Small intestine (tissue), 7 donors: ENCODE measurements at regions not wholly inside any gene's neighbourhood (a gene's known extent, or its start where the extent isn't known, plus 50 kb on each side); places are given as distances from the start of the nearest gene placed in this dataset.

Source experiments
- DNase-seq, 2 donors: peaks; one replicate each; pipeline versions ENCODE4 v3.0.0 to v3.0.0-alpha.2; 2013
- FAIRE-seq: peaks from 2 replicates; lab custom pipeline; 2012; peaks lifted over from hg19 to GRCh38; lab: Jason Lieb, UNC
- H3K27ac ChIP-seq, 3 donors: one replicate each; pipeline ENCODE4 v1.5.1; 2013; ENCODE audit warnings: low read length in 2 of 3, mild to moderate bottlenecking in 2 of 3, control low read depth in 1 of 3, inconsistent platforms in 1 of 3, low read depth in 1 of 3, moderate library complexity in 1 of 3
- H3K27me3 ChIP-seq, 3 donors: one replicate each; pipeline ENCODE4 v1.6.1; 2013; ENCODE audit warnings: low read length in 3 of 3, inconsistent platforms in 1 of 3; ENCODE audit not compliant: control insufficient read depth in 3 of 3, insufficient read depth in 3 of 3
- H3K36me3 ChIP-seq, 3 donors: one replicate each; pipeline ENCODE4 v1.6.1; 2013; ENCODE audit warnings: low read length in 3 of 3, inconsistent platforms in 1 of 3, low read depth in 1 of 3, mild to moderate bottlenecking in 1 of 3, moderate library complexity in 1 of 3; ENCODE audit not compliant: control insufficient read depth in 3 of 3, insufficient read depth in 2 of 3
- H3K4me1 ChIP-seq, 3 donors: one replicate each; pipeline ENCODE4 v1.6.1; 2013; ENCODE audit warnings: low read length in 2 of 3, inconsistent platforms in 1 of 3, low read depth in 1 of 3, mild to moderate bottlenecking in 1 of 3, moderate library complexity in 1 of 3; ENCODE audit not compliant: control insufficient read depth in 3 of 3, insufficient read depth in 2 of 3
- H3K4me3 ChIP-seq, 3 donors: one replicate each; pipeline ENCODE4 v1.5.1; 2013; ENCODE audit warnings: low read length in 3 of 3, control low read depth in 1 of 3, inconsistent platforms in 1 of 3, low read depth in 1 of 3, mild to moderate bottlenecking in 1 of 3, moderate library complexity in 1 of 3
- H3K9me3 ChIP-seq, 2 donors: one replicate each; pipeline ENCODE4 v1.6.1; 2013; ENCODE audit warnings: low read depth in 1 of 2, low read length in 1 of 2; ENCODE audit not compliant: control insufficient read depth in 2 of 2, insufficient read depth in 1 of 2
- WGBS, 3 donors: extraction: QIAGEN DNeasy Blood & Tissue Kit; methylation state at CpG; one replicate each; pipeline ENCODE4 v1.1.7; 2013; 5-methylcytosine and 5-hydroxymethylcytosine counted together
- donor health status: healthy with polysubstance abuse.
- donor health status: control.
- donor health status: control.
- donor health status: Bipolar disorder and iron deficiency.
- donor health status: healthy.

DNA sequence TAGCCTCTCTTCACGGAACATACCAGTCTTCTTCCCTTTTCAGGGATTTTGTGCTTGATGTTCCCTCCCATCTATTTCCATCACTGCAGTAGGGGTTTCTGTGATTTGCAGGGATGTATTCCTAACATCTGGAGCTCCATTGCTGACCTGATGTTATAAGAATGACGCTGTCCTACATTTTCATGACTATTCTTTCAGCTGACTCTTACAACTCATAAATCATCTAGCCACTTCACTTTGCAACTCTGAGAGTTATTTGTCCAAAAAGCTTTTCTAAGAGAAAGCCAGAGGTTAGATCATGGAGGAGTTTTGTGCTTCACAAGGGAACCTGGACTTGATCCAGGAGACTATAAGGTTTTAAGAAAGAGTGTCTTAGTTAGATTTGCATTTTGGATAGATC is 116.6 kb upstream of the FAR2 start:
- Histone ChIP-seq H3K36me3 (no peaks in the 10 kb centered on the region), H3K9me3 (no peaks in the 10 kb centered on the region), H3K4me1 (no peaks in the 10 kb centered on the region), H3K27ac (no peak overlapping the region), H3K27me3 (no peaks in the 10 kb centered on the region), H3K4me3 (no peak overlapping the region)
- WGBS, 3 donors = 81 to 93% (median 84%) methylated on average over 2 of the region's 2 CpGs
- DNase-seq (no peak), FAIRE-seq (no peak)

GRCh38 chr12:29033519-29033918 is 115.6 kb upstream of the FAR2 start:
- no peak overlapping the region for H3K4me3 ChIP-seq
- H3K9me3 ChIP-seq = no peaks in the 10 kb centered on the region
- DNase-seq = no peak
- H3K27ac ChIP-seq = no peak overlapping the region
- no peaks in the 10 kb centered on the region for H3K4me1 ChIP-seq
- H3K27me3 ChIP-seq = no peaks in the 10 kb centered on the region
- 66 to 95% (median 90%) methylated on average over 2 of the region's 2 CpGs for whole genome bisulfite sequencing, 3 donors
- FAIRE-seq = no peak
- no peaks in the 10 kb centered on the region for H3K36me3 ChIP-seq

DNA sequence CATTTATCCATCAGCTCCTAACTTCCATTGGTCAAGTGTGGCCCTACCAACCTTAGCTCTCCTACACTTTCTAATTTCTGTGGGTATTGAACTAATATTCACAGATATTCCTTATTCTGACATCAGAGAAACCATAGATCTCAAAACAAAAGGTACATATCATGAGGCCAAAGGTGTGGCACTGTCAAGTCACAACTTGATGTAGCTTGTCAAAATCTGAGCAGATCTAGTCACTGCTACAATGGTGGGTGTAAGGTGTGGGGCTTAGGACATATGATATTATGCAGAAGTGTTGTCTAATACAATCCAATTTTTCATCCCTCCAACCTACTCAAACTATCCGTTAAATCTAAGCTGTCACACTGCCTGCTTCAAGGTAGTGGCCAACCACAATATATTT is 114.0 kb upstream of the FAR2 start:
- DNase-seq (no peak), FAIRE-seq (no peak)
- H3K27me3 ChIP-seq = no peaks in the 10 kb centered on the region
- no peaks in the 10 kb centered on the region for H3K36me3 ChIP-seq
- H3K9me3 ChIP-seq = no peaks in the 10 kb centered on the region
- no peak overlapping the region for H3K27ac ChIP-seq
- 31 to 69% (median 50%) methylated on average over 1 of the region's 1 CpG for WGBS, 3 donors
- no peak overlapping the region for H3K4me3 ChIP-seq
- peaks cover 0 to 11% (median 0%) of the 10 kb centered on the region in 3 donors for H3K4me1 ChIP-seq

- DNase-seq (peak in 1 of 2 donors; percentile 31), FAIRE-seq (no peak)
- no peak overlapping the region for H3K4me3 ChIP-seq
These were observed 110.1 kb upstream of the FAR2 start for GRCh38 chr12:29039013-29039412.

GRCh38 chr12:29041621-29042020 is 107.5 kb upstream of the FAR2 start:
- Histone ChIP-seq H3K4me1 (peaks cover 0 to 26% (median 2%) of the 10 kb centered on the region in 3 donors), H3K27me3 (no peaks in the 10 kb centered on the region), H3K27ac (peak overlapping the region; percentile 55 to 79 (median 57)), H3K36me3 (no peaks in the 10 kb centered on the region), H3K9me3 (no peaks in the 10 kb centered on the region), H3K4me3 (peak overlapping the region in 1 of 3 donors; percentile 7)
- FAIRE-seq (no peak), DNase-seq (peak; percentile 89)
- WGBS, 3 donors = 9 to 42% (median 30%) methylated on average over 4 of the region's 4 CpGs

More at GRCh38 chr12:29039013-29039412, 110.1 kb upstream of the FAR2 start:
- H3K9me3 ChIP-seq = no peaks in the 10 kb centered on the region
- H3K4me1 ChIP-seq = peaks cover 0 to 26% (median 2%) of the 10 kb centered on the region in 3 donors
- H3K27ac ChIP-seq = no peak overlapping the region
- no peaks in the 10 kb centered on the region for H3K36me3 ChIP-seq
- WGBS, 3 donors = 26 to 33% (median 27%) methylated on average over 3 of the region's 3 CpGs
- no peaks in the 10 kb centered on the region for H3K27me3 ChIP-seq

DNA sequence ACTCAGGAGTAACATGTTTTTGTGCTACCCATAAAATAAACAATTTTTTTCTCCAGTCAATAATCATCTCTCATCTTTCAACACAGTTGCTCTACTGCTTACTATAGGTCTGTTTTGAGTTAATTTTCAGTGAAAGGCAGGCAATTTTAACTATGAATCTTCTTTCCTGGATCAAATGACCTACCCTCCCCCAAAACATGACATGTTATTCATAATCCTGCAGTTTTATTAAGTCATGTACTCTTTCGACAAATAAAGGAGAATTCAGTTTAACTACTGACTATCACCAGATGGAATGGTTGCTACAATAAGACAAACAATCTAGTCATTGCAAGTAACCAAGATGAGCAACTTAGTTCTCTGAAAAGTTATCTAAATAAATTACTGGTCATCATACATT is 106.0 kb upstream of the FAR2 start:
- Histone ChIP-seq H3K36me3 (no peaks in the 10 kb centered on the region), H3K27ac (no peak overlapping the region), H3K4me3 (no peak overlapping the region), H3K27me3 (no peaks in the 10 kb centered on the region), H3K9me3 (no peaks in the 10 kb centered on the region), H3K4me1 (peaks cover 0 to 26% (median 2%) of the 10 kb centered on the region in 3 donors)
- 73 to 91% (median 85%) methylated on average over 1 of the region's 1 CpG for WGBS, 3 donors
- FAIRE-seq = no peak
- no peak for DNase-seq

- Histone ChIP-seq H3K27me3 (no peaks in the 10 kb centered on the region), H3K36me3 (no peaks in the 10 kb centered on the region), H3K9me3 (no peaks in the 10 kb centered on the region), H3K27ac (no peak overlapping the region), H3K4me1 (peaks cover 0 to 15% (median 2%) of the 10 kb centered on the region in 3 donors), H3K4me3 (no peak overlapping the region)
- FAIRE-seq (no peak), DNase-seq (no peak)
- WGBS, 3 donors = 6 to 51% (median 44%) methylated on average over 2 of the region's 2 CpGs
These were observed 104.3 kb upstream of the FAR2 start for GRCh38 chr12:29044799-29045198.

- 71 to 84% (median 82%) methylated on average over 4 of the region's 4 CpGs for WGBS, 3 donors
- no peak overlapping the region for H3K4me3 ChIP-seq
- no peak for FAIRE-seq
- no peaks in the 10 kb centered on the region for H3K36me3 ChIP-seq
- H3K4me1 ChIP-seq = no peaks in the 10 kb centered on the region
- H3K27ac ChIP-seq = no peak overlapping the region
- no peaks in the 10 kb centered on the region for H3K9me3 ChIP-seq
- H3K27me3 ChIP-seq = no peaks in the 10 kb centered on the region
- DNase-seq = no peak
These were observed 100.3 kb upstream of the FAR2 start for GRCh38 chr12:29048787-29049186.

- 27 to 52% (median 29%) methylated on average over 3 of the region's 3 CpGs for WGBS, 3 donors
- Histone ChIP-seq H3K27me3 (no peaks in the 10 kb centered on the region), H3K4me3 (no peak overlapping the region), H3K4me1 (no peaks in the 10 kb centered on the region), H3K36me3 (no peaks in the 10 kb centered on the region), H3K27ac (no peak overlapping the region), H3K9me3 (no peaks in the 10 kb centered on the region)
- peak; percentile 51 for FAIRE-seq
- no peak for DNase-seq
These were observed 98.6 kb upstream of the FAR2 start for GRCh38 chr12:29050503-29050902.
